ENCODE measurements at regions not wholly inside any gene's neighbourhood (a gene's known extent, or its start where the extent isn't known, plus 50 kb on each side); places are given as distances from the start of the nearest gene placed in this dataset.

DNA sequence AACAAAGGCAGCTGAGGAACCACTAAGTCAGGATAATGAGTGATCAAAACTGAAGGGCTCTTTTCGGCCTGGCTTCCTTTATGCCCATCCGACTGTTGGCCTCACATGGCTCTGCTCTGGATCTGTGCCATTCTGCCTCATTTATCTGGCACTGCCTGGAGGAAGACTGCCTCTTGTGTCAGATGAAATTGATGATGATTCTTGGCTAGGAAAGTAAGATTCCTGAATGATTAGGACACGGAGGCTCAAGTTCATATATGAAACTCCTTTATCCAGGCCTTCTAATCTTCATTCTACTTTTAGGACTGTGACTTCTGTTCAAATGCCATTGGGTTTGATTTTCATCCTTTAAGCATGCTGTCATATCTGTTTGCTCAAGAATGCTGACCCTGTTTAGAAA is 475.4 kb upstream of the RPS6KA3 start:
- DNase-seq (no peak), ATAC-seq (no peak)
- Histone ChIP-seq H3K4me1 (no peaks in the 10 kb centered on the region), H3K4me3 (no peak overlapping the region), H3K36me3 (no peaks in the 10 kb centered on the region), H3K27ac (no peak overlapping the region), H3K27me3 (no peaks in the 10 kb centered on the region), H3K9me3 (no peaks in the 10 kb centered on the region)
- intact Hi-C loops (cut with DNase I) = no loop called here
- no peak for TF ChIP-seq CTCF (IDR thresholded peaks at IDR 0.05)

GRCh38 chrX:20740443-20740842 is 473.7 kb upstream of the RPS6KA3 start:
- no peak for ATAC-seq

DNA sequence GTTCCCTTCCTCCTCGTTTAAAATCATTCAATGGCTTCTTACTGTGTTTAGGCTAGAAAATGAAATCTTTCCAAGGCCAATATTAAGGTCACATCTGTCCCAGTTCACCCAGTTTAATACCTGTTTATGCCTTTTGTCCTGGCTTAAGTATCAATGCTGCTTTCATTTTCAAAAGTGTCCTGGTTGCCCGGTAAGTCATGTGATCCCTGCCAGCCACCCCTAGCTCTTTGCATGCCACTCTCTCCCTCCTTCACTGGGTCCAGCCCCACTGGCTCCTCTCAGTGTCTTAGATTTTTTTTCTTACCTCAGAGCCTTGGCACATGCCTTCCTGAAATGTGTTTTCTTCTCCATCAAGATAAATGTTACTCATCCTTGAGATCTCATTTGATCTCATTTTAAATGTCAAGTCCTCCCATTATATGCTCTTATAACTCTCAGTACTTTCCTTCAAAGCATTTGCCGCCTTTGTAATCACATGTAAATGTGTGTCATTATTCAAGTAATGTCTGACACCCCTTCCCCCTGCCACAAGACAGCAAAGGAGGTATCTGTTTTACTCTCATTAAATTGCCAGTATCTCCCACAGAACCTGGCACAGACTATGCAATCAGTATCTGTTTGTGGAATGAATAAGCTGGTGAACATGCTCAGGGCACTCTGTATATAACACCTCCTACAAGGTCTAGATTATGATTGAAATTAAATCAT is 472.5 kb upstream of the RPS6KA3 start:
- TF ChIP-seq CTCF (IDR thresholded peaks at IDR 0.05) = no peak
- no peak overlapping the region for H3K27ac ChIP-seq
- DNase-seq (no peak), ATAC-seq (no peak)
- intact Hi-C loops (cut with DNase I) = no loop called here
- H3K36me3 ChIP-seq = no peaks in the 10 kb centered on the region
- H3K4me1 ChIP-seq = no peaks in the 10 kb centered on the region
- no peak overlapping the region for H3K4me3 ChIP-seq
- H3K27me3 ChIP-seq = no peaks in the 10 kb centered on the region
- no peaks in the 10 kb centered on the region for H3K9me3 ChIP-seq

More at GRCh38 chrX:20740443-20740842, 473.7 kb upstream of the RPS6KA3 start:
- no peak overlapping the region for H3K27ac ChIP-seq
- DNase-seq = no peak
- H3K27me3 ChIP-seq = no peaks in the 10 kb centered on the region
- no peak overlapping the region for H3K4me3 ChIP-seq
- intact Hi-C loops (cut with DNase I) = no loop called here
- H3K4me1 ChIP-seq = no peaks in the 10 kb centered on the region
- no peak for TF ChIP-seq CTCF (IDR thresholded peaks at IDR 0.05)
- H3K9me3 ChIP-seq = no peaks in the 10 kb centered on the region
- H3K36me3 ChIP-seq = no peaks in the 10 kb centered on the region

DNA sequence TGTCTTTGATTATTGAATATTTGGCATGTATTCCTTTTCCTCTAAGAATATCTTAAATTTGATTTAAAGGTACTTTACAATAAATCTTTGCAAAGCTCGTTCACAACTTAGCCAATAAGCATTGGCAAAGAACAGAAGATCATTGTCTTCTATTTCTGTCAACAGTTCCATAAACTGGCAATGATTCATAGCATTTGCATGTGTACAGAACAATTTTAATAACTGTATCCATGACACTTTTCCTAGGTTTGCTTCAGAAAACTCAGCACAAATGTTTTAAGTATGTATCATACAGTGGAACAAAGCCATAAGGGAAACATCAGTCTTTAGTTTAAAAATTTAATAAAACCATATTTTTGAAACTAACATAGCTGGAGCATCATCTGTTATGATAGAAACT is 462.7 kb upstream of the RPS6KA3 start:
- Histone ChIP-seq H3K4me3 (no peak overlapping the region), H3K4me1 (no peaks in the 10 kb centered on the region), H3K36me3 (no peaks in the 10 kb centered on the region), H3K27me3 (no peaks in the 10 kb centered on the region), H3K27ac (no peak overlapping the region), H3K9me3 (no peaks in the 10 kb centered on the region)
- TF ChIP-seq CTCF (IDR thresholded peaks at IDR 0.05) = no peak
- ATAC-seq (no peak), DNase-seq (no peak)
- intact Hi-C loops (cut with DNase I) = no loop called here

DNA sequence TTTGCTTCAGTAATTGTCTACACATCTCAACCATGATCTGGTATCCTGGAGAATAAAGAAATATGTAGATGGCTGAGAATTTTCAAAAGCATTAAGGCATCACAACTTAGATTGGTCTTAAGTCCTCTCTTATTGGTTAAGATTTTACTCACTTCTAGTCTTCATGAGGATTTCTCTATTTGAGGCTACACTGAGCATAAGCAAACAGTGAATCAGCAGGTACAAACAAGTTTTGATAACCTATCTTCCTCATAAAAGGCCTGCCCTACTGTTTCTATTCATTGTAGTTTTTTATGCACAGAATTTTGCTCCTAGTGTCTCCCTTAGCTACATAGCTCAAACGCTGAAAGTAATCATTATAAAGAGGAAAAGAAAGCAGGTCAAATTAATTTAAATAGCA is 460.7 kb upstream of the RPS6KA3 start:
- intact Hi-C loops (cut with DNase I) = no loop called here
- Histone ChIP-seq H3K27me3 (no peaks in the 10 kb centered on the region), H3K4me3 (no peak overlapping the region), H3K9me3 (no peaks in the 10 kb centered on the region), H3K36me3 (no peaks in the 10 kb centered on the region), H3K27ac (no peak overlapping the region), H3K4me1 (no peaks in the 10 kb centered on the region)
- ATAC-seq = no peak
- TF ChIP-seq CTCF (IDR thresholded peaks at IDR 0.05) = no peak
- DNase-seq = no peak

Measured in upper lobe of right lung (tissue), 1 donor.